ENCODE measurements at regions not wholly inside any gene's neighbourhood (a gene's known extent, or its start where the extent isn't known, plus 50 kb on each side); places are given as distances from the start of the nearest gene placed in this dataset.
"Not testable (repeated sequence)": the region's sequence is repeated elsewhere in the genome, so short reads cannot be mapped to it uniquely, and the experiment has no call there.

- not testable (repeated sequence) for DNase-seq
These were observed 325.4 kb downstream of the PPP1R3A start for GRCh38 chr7:113593455-113593854.

GRCh38 chr7:113592924-113593323 lies 325.9 kb downstream of the PPP1R3A start:
- not testable (repeated sequence) for DNase-seq

- DNase-seq, result no peak
These were observed 336.3 kb downstream of the PPP1R3A start for GRCh38 chr7:113582471-113582870.

- not testable (repeated sequence) for DNase-seq
These were observed 355.6 kb downstream of the PPP1R3A start for GRCh38 chr7:113563257-113563656.

- DNase-seq, result peak; percentile 28
These were observed 356.0 kb downstream of the PPP1R3A start for GRCh38 chr7:113562801-113563200.

- DNase-seq, result no peak
These were observed 356.6 kb downstream of the PPP1R3A start for GRCh38 chr7:113562242-113562641.

- no peak for DNase-seq
These were observed 357.4 kb downstream of the PPP1R3A start for GRCh38 chr7:113561446-113561845.

GRCh38 chr7:113550966-113551365 lies 367.8 kb downstream of the PPP1R3A start:
- no peak for DNase-seq

GRCh38 chr7:113548561-113548960 lies 370.2 kb downstream of the PPP1R3A start:
- no peak for DNase-seq

GRCh38 chr7:113548137-113548536 lies 370.7 kb downstream of the PPP1R3A start:
- no peak for DNase-seq

- DNase-seq, result no peak
These were observed 397.3 kb downstream of the PPP1R3A start for GRCh38 chr7:113521468-113521867.

GRCh38 chr7:113519472-113519871 lies 399.3 kb downstream of the PPP1R3A start:
- DNase-seq, result no peak

GRCh38 chr7:113504691-113505090 lies 386.3 kb upstream of the SMIM30 start:
- no peak for DNase-seq

- DNase-seq, result no peak
These were observed 385.8 kb upstream of the SMIM30 start for GRCh38 chr7:113504142-113504541.

GRCh38 chr7:113496586-113496985 lies 378.2 kb upstream of the SMIM30 start:
- not testable (repeated sequence) for DNase-seq

- DNase-seq, result not testable (repeated sequence)
These were observed 376.6 kb upstream of the SMIM30 start for GRCh38 chr7:113494797-113495566.

- DNase-seq, result no peak
These were observed 373.0 kb upstream of the SMIM30 start for GRCh38 chr7:113491305-113491704.

GRCh38 chr7:113487925-113488731 lies 369.8 kb upstream of the SMIM30 start:
- DNase-seq, result no peak

GRCh38 chr7:113486548-113486947 lies 368.2 kb upstream of the SMIM30 start:
- no peak for DNase-seq

GRCh38 chr7:113483657-113484056 lies 365.3 kb upstream of the SMIM30 start:
- DNase-seq, result no peak

GRCh38 chr7:113480537-113480936 lies 362.2 kb upstream of the SMIM30 start:
- DNase-seq, result no peak

GRCh38 chr7:113464096-113464855 lies 345.9 kb upstream of the SMIM30 start:
- DNase-seq, result no peak

GRCh38 chr7:113460067-113460466 lies 341.7 kb upstream of the SMIM30 start:
- no peak for DNase-seq

All from hindlimb muscle (tissue), 1 donor.